Body of pancreas (tissue), 4 donors: ENCODE measurements at regions not wholly inside any gene's neighbourhood (a gene's known extent, or its start where the extent isn't known, plus 50 kb on each side); places are given as distances from the start of the nearest gene placed in this dataset.

Experiments
- ATAC-seq: fragments of 150-250 bp; one replicate; pipeline ENCODE4 v1.9.1; 2016
- DNase-seq, 4 donors: peaks; one replicate each; pipeline ENCODE4 v3.0.0-alpha.2; 2019
- H3K27ac ChIP-seq, 4 donors: fragments of 200-600 bp; sonication (generic); 1 replicate in 3 of 4; 2 replicates in 1 of 4; pipeline versions ENCODE4 v1.5.1 to v1.6.1; 2016 to 2019; ENCODE audit warnings: mild to moderate bottlenecking in 1 of 4, mixed read lengths in 1 of 4, moderate library complexity in 1 of 4
- H3K27me3 ChIP-seq, 2 donors: fragments of 200-600 bp; sonication (generic); one replicate each; pipeline ENCODE4 v1.6.0; 2016; ENCODE audit warnings: mild to moderate bottlenecking in 1 of 2
- H3K36me3 ChIP-seq, 2 donors: fragments of 200-600 bp; sonication (generic); replicated peaks in 1 of 2; 2 replicates each; pipeline ENCODE4 v1.5.1; 2016; ENCODE audit warnings: low read depth in 2 of 2; ENCODE audit not compliant: insufficient read depth in 1 of 2
- H3K4me1 ChIP-seq: fragments of 200-600 bp; sonication (generic); one replicate; pipeline ENCODE4 v1.6.0; 2016
- H3K4me3 ChIP-seq, 2 donors: fragments of 200-600 bp; sonication (generic); 1 replicate in 1 of 2; 2 replicates in 1 of 2; pipeline ENCODE4 v1.5.1; 2016 to 2019
- H3K9me3 ChIP-seq, 3 donors: fragments of 200-600 bp; sonication (generic); 1 replicate in 2 of 3; 2 replicates in 1 of 3; pipeline ENCODE4 v1.5.1; 2016
- CTCF ChIP-seq, 7 experiments: fragments of 450-650 bp in 4 of 7; fragments of 200-600 bp in 3 of 7; sonication (generic) in 3 of 7; IDR thresholded peaks; one replicate each; pipeline ENCODE4 v1.5.1; 2016 to 2019; ENCODE audit warnings: antibody characterized with exemption in 7 of 7
- POLR2A ChIP-seq, 3 donors: fragments of 450-650 bp; IDR thresholded peaks; one replicate each; pipeline ENCODE4 v1.6.1; 2016; ENCODE audit warnings: antibody characterized with exemption in 3 of 3, mild to moderate bottlenecking in 2 of 3
- WGBS, 2 donors: methylation state at CpG; one replicate each; pipeline ENCODE4 v1.1.5; 2017; 5-methylcytosine and 5-hydroxymethylcytosine counted together
- intact Hi-C: fragments of 100-400 bp; cut with DNase I; formaldehyde crosslinking; loops from one replicate; pipeline ENCODE4 v1.15.1; 2023

DNA sequence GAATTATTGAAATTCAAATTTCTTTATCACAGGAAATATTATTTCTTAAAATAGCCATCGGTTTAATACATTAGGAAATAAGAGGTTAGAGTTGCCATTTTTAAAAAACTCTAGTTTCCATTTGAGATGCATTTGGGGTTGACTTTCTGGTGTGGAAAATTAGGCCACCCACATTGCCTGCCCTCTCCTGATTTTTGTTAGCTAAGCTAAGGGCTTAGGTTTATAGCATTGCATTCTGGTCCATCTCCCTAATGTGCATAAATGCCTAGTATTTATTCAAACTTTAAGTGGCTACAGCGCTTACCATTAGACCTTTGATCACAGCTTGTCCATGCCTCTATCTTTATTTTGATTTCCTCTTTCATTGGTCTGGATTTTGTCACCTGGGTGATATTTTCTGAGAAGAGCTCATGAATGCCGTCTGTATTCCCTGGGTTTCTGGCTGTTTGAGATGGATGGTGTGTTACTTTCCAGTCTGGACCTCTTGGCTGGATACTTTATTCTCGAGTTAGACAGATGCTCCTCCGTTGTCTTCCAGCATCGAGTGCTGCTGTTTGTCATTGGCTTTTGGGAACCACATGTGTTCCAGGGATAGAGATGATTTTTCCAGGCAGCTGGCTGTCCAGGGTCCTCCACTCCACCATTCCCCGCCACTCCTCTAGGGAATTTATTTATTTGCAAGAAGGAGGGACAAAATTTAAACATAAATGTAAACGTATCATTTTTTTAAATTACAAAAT is 120.3 kb downstream of the KATNIP start:
- ATAC-seq (no peak), DNase-seq (no peak)
- Histone ChIP-seq H3K36me3 (no peaks in the 10 kb centered on the region), H3K27ac (no peak overlapping the region), H3K4me3 (no peak overlapping the region), H3K4me1 (no peaks in the 10 kb centered on the region), H3K9me3 (no peaks in the 10 kb centered on the region), H3K27me3 (no peaks in the 10 kb centered on the region)
- intact Hi-C loops = loop anchor here (10.0 kb wide), 1 partner anchor 65 kb away; no protein-coding TSS in a partner anchor
- TF ChIP-seq CTCF (IDR thresholded peaks at IDR 0.05) (no peak), POLR2A (IDR thresholded peaks at IDR 0.05) (no peak)
- WGBS, 2 donors = 91% methylated on average over 8 of the region's 8 CpGs

- H3K4me1 ChIP-seq = no peaks in the 10 kb centered on the region
- H3K27me3 ChIP-seq = no peaks in the 10 kb centered on the region
- TF ChIP-seq CTCF (IDR thresholded peaks at IDR 0.05) (no peak), POLR2A (IDR thresholded peaks at IDR 0.05) (no peak)
- no peak for DNase-seq
- no peak overlapping the region for H3K27ac ChIP-seq
- intact Hi-C loops = loop anchor here (10.0 kb wide), 1 partner anchor 63 kb away; no protein-coding TSS in a partner anchor
- no peaks in the 10 kb centered on the region for H3K9me3 ChIP-seq
- WGBS, 2 donors = 84 to 91% methylated on average over 8 of the region's 8 CpGs
- H3K4me3 ChIP-seq = no peak overlapping the region
- ATAC-seq = no peak
- H3K36me3 ChIP-seq = no peaks in the 10 kb centered on the region
Measured at GRCh38 chr16:27671410-27671809, 121.5 kb downstream of the KATNIP start.

- WGBS, 2 donors = 84 to 91% methylated on average over 4 of the region's 4 CpGs
- no peak for TF ChIP-seq POLR2A (IDR thresholded peaks at IDR 0.05)
- no peak for TF ChIP-seq CTCF (IDR thresholded peaks at IDR 0.05)
- intact Hi-C loops = loop anchor here (10.0 kb wide), 1 partner anchor 58 kb away; no protein-coding TSS in a partner anchor
Measured at GRCh38 chr16:27676839-27677238, 126.9 kb downstream of the KATNIP start.

DNA sequence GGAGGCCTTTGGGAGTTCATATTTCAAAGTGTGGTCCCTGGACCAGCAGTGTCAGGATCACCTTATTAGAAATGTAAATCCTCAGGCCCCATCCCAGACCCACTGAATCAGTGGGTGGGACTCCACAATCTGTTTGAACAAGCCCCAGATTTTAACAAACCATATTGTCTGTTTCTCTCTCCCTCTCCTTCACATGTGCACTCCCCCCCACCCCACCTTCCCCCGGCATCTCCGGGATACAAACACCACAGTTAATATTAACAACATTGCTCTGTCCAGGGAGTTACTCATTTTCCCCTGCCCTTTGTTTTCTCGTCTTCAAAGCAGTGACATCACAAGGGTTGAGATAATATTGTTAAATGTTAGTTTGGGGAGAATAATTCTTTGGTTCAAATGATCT is 127.3 kb downstream of the KATNIP start:
- no peak for ATAC-seq

More at GRCh38 chr16:27676839-27677238, 126.9 kb downstream of the KATNIP start:
- Histone ChIP-seq H3K9me3 (no peaks in the 10 kb centered on the region), H3K4me1 (no peaks in the 10 kb centered on the region), H3K4me3 (no peak overlapping the region), H3K27ac (no peak overlapping the region), H3K27me3 (no peaks in the 10 kb centered on the region), H3K36me3 (peaks cover 0 to 3% of the 10 kb centered on the region in 2 donors)
- no peak for DNase-seq
- ATAC-seq = no peak

More for the DNA sequence above, 127.3 kb downstream of the KATNIP start:
- H3K27ac ChIP-seq = no peak overlapping the region
- H3K4me1 ChIP-seq = no peaks in the 10 kb centered on the region
- intact Hi-C loops = loop anchor here (10.0 kb wide), 1 partner anchor 58 kb away; no protein-coding TSS in a partner anchor
- H3K4me3 ChIP-seq = no peak overlapping the region
- 56 to 76% methylated on average over 3 of the region's 3 CpGs for WGBS, 2 donors
- H3K36me3 ChIP-seq = peaks cover 0 to 5% of the 10 kb centered on the region in 2 donors
- H3K27me3 ChIP-seq = no peaks in the 10 kb centered on the region
- H3K9me3 ChIP-seq = no peaks in the 10 kb centered on the region
- TF ChIP-seq CTCF (IDR thresholded peaks at IDR 0.05) (no peak), POLR2A (IDR thresholded peaks at IDR 0.05) (no peak)
- DNase-seq = no peak
